Endothelial cell of umbilical vein (primary cell): ENCODE measurements at regions not wholly inside any gene's neighbourhood (a gene's known extent, or its start where the extent isn't known, plus 50 kb on each side); places are given as distances from the start of the nearest gene placed in this dataset.
"Not testable (repeated sequence)": the region's sequence is repeated elsewhere in the genome, so short reads cannot be mapped to it uniquely, and the experiment has no call there.

Source experiments
- BruUV-seq: library from RNA; stranded (reverse); fragments of 400-500 nt; replicated peaks from 2 replicates; lab custom pipeline; 2021; lab: Mats Ljungman, UMichigan
- CTCF ChIA-PET: fragments of 300-600, 350-600 bp; sonication (Branson Sonifier 250); formaldehyde crosslinking; loops from one replicate; lab custom pipeline; 2021; ENCODE audit warnings: antibody characterized with exemption, inconsistent platforms; lab: Charles Lee
- POLR2A ChIA-PET: fragments of 300-600, 350-600 bp; sonication (Branson Sonifier 250); formaldehyde crosslinking; loops from one replicate; lab custom pipeline; 2021; ENCODE audit warnings: antibody characterized with exemption, inconsistent platforms; lab: Charles Lee
- DNase-seq: peaks from one replicate; pipeline ENCODE4 v3.0.0-alpha.2; 2011; ENCODE audit warnings: low read depth, low spot score
- FAIRE-seq: peaks from 2 replicates; lab custom pipeline; 2011; peaks lifted over from hg19 to GRCh38; lab: Jason Lieb, UNC
- H2AFZ ChIP-seq: 2 replicates; pipeline ENCODE4 v1.6.0; 2012; ENCODE audit warnings: low read depth, low read length, control low read depth, inconsistent platforms
- H3K27ac ChIP-seq: 2 replicates; pipeline ENCODE4 v1.5.1; 2011; ENCODE audit warnings: low read depth, mild to moderate bottlenecking, control low read depth, low read length, moderate library complexity; ENCODE audit not compliant: insufficient read depth
- H3K27me3 ChIP-seq, 2 experiments: 2 replicates each; pipeline versions ENCODE4 v1.6.0 to v1.6.1; 2011; ENCODE audit warnings: low read length in 2 of 2, mixed read lengths in 1 of 2; ENCODE audit not compliant: control insufficient read depth in 2 of 2, insufficient read depth in 2 of 2
- H3K36me3 ChIP-seq, 2 experiments: 2 replicates in 1 of 2; 3 replicates in 1 of 2; pipeline ENCODE4 v1.5.1; 2011; ENCODE audit warnings: low read length in 2 of 2, mild to moderate bottlenecking in 1 of 2, moderate library complexity in 1 of 2; ENCODE audit not compliant: control insufficient read depth in 2 of 2, insufficient read depth in 2 of 2; ENCODE audit errors: extremely low read depth in 1 of 2
- H3K4me1 ChIP-seq: 3 replicates; pipeline ENCODE4 v1.5.1; 2011; ENCODE audit warnings: mild to moderate bottlenecking, low read length; ENCODE audit not compliant: control insufficient read depth, insufficient read depth; ENCODE audit errors: extremely low read depth
- H3K4me2 ChIP-seq: 2 replicates; pipeline ENCODE4 v1.6.1; 2011; ENCODE audit warnings: low read length, control low read depth, mixed read lengths; ENCODE audit not compliant: insufficient read depth
- H3K4me3 ChIP-seq, 3 experiments: fragments of 200-600 bp in 1 of 3; sonication (generic), shearing (Covaris generic) in 1 of 3; replicated peaks in 1 of 3; 2 replicates each; pipeline ENCODE4 v1.5.1; 2011 to 2016; ENCODE audit warnings: control low read depth in 3 of 3, low read length in 3 of 3, mild to moderate bottlenecking in 2 of 3, inconsistent platforms in 1 of 3, low read depth in 1 of 3, moderate library complexity in 1 of 3; ENCODE audit not compliant: insufficient read depth in 1 of 3
- H3K79me2 ChIP-seq: 2 replicates; pipeline ENCODE4 v1.6.0; 2012; ENCODE audit warnings: low read length, inconsistent platforms; ENCODE audit not compliant: control insufficient read depth, insufficient read depth
- H3K9ac ChIP-seq: replicated peaks from 2 replicates; pipeline ENCODE3; 2011; ENCODE audit warnings: low read length, control low read depth; ENCODE audit not compliant: insufficient read depth; ENCODE audit errors: extremely low read depth
- H3K9me1 ChIP-seq: replicated peaks from 3 replicates; pipeline ENCODE4 v1.6.0; 2011; ENCODE audit warnings: mild to moderate bottlenecking, low read length; ENCODE audit not compliant: control insufficient read depth, insufficient read depth; ENCODE audit errors: extremely low read depth
- H3K9me3 ChIP-seq: replicated peaks from 2 replicates; pipeline ENCODE4 v1.5.1; 2012; ENCODE audit warnings: low read length, inconsistent platforms; ENCODE audit not compliant: control insufficient read depth, insufficient read depth
- H4K20me1 ChIP-seq: replicated peaks from 2 replicates; pipeline ENCODE3; 2011; ENCODE audit warnings: mild to moderate bottlenecking, low read length; ENCODE audit not compliant: control insufficient read depth, insufficient read depth; ENCODE audit errors: extremely low read depth
- CTCF ChIP-seq, 2 donors: IDR thresholded peaks; 1 replicate in 1 of 2; 2 replicates in 1 of 2; pipeline ENCODE4 v1.5.1; 2011; ENCODE audit warnings: low read length in 2 of 2, mild to moderate bottlenecking in 2 of 2, moderate library complexity in 2 of 2, control low read depth in 1 of 2, inconsistent platforms in 1 of 2, low read depth in 1 of 2; ENCODE audit not compliant: insufficient read depth in 1 of 2; ENCODE audit errors: extremely low read depth in 1 of 2
- EZH2 ChIP-seq: IDR thresholded peaks from 2 replicates; pipeline ENCODE4 v1.6.1; 2012; ENCODE audit warnings: borderline replicate concordance, low read depth, mild to moderate bottlenecking, moderate library complexity, low read length, inconsistent platforms; ENCODE audit not compliant: severe bottlenecking
- FOS ChIP-seq: IDR thresholded peaks from 2 replicates; pipeline ENCODE4 v1.6.1; 2011; ENCODE audit warnings: mild to moderate bottlenecking, low read length, moderate library complexity, borderline replicate concordance; ENCODE audit not compliant: insufficient read depth
- GATA2 ChIP-seq: IDR thresholded peaks from 2 replicates; pipeline ENCODE4 v1.7.0; 2011; ENCODE audit warnings: low read depth, mild to moderate bottlenecking, moderate library complexity, mixed read lengths, low read length; ENCODE audit not compliant: insufficient read length, insufficient read depth
- JUN ChIP-seq: IDR thresholded peaks from 2 replicates; pipeline ENCODE4 v1.6.1; 2011; ENCODE audit warnings: borderline replicate concordance, low read depth; ENCODE audit not compliant: insufficient read length, insufficient read depth
- MAX ChIP-seq: IDR thresholded peaks from 2 replicates; pipeline ENCODE4 v1.6.1; 2011; ENCODE audit not compliant: insufficient read depth, insufficient read length
- MYC ChIP-seq: IDR thresholded peaks from one replicate; pipeline ENCODE4 v1.6.1; 2011; ENCODE audit warnings: mild to moderate bottlenecking, low read depth, low read length
- POLR2A ChIP-seq: IDR thresholded peaks from 2 replicates; pipeline ENCODE4 v1.6.1; 2012; ENCODE audit warnings: low read depth, mild to moderate bottlenecking, control low read depth, low read length
- POLR2AphosphoS5 ChIP-seq: IDR thresholded peaks from 2 replicates; pipeline ENCODE4 v1.6.1; 2012; ENCODE audit warnings: low read depth, mild to moderate bottlenecking, control low read depth, low read length, moderate library complexity; ENCODE audit not compliant: insufficient read depth
- dilution Hi-C: fragments of 300-500 bp; cut with MboI; formaldehyde crosslinking; loops from one replicate; pipeline ENCODE4 v1.15.0; 2019; ENCODE audit warnings: low sequenced_read_pairs; ENCODE audit not compliant: extremely low pct_ligation_motif_present
- intact Hi-C: fragments of 100-400 bp; cut with micrococcal nuclease; formaldehyde crosslinking; loops from one replicate; pipeline ENCODE4 v1.10.0; 2022

- H2AFZ ChIP-seq, H3K27ac ChIP-seq, H4K20me1 ChIP-seq, H3K9ac ChIP-seq, H3K27me3 ChIP-seq, H3K79me2 ChIP-seq, CTCF ChIA-PET, intact Hi-C loops, FAIRE-seq, BruUV-seq, DNase-seq, H3K4me1 ChIP-seq, H3K9me1 ChIP-seq, POLR2A ChIA-PET, dilution Hi-C loops, H3K4me2 ChIP-seq, H3K4me3 ChIP-seq, H3K36me3 ChIP-seq: not testable (repeated sequence)
- H3K9me3 ChIP-seq: peaks cover 11% of the 10 kb centered on the region
Observed at GRCh38 chr17:43345515-43345914, 53.3 kb upstream of the ARL4D start.

GRCh38 chr17:43344685-43345084 lies 54.1 kb upstream of the ARL4D start:
- H2AFZ ChIP-seq: no peak overlapping the region
- POLR2A ChIA-PET: no interaction called here
- H3K4me1 ChIP-seq: peaks cover 6% of the 10 kb centered on the region
- H3K36me3 ChIP-seq: no peaks in the 10 kb centered on the region
- no peaks in the 10 kb centered on the region for H4K20me1 ChIP-seq
- intact Hi-C loops: no loop called here
- CTCF ChIA-PET: interaction anchor here (1.0 kb wide), 1 partner anchor 11 kb away, joined by 3 read pairs; no protein-coding TSS in a partner anchor
- H3K4me3 ChIP-seq: no peak overlapping the region
- H3K9me1 ChIP-seq: no peaks in the 10 kb centered on the region
- no peak for TF ChIP-seq MYC
- TF ChIP-seq FOS: no peak
- TF ChIP-seq POLR2A: no peak
- TF ChIP-seq JUN: no peak
- no peak for TF ChIP-seq MAX
- no peak for TF ChIP-seq EZH2
- no peak for TF ChIP-seq CTCF (IDR thresholded peaks at IDR 0.05; ENCODE audit: extremely low read depth in 1 of 2, insufficient read depth in 1 of 2, low read depth in 1 of 2, low read length in 2 of 2)
- no peak for TF ChIP-seq GATA2
- no peak for TF ChIP-seq POLR2AphosphoS5
- H3K27me3 ChIP-seq: peaks cover 0 to 7% of the 10 kb centered on the region in 2 experiments
- H3K79me2 ChIP-seq: no peaks in the 10 kb centered on the region
- dilution Hi-C loops: no loop called here
- H3K27ac ChIP-seq: no peak overlapping the region
- H3K9me3 ChIP-seq: peaks cover 11% of the 10 kb centered on the region
- no TSS peak for BruUV-seq
- no peak overlapping the region for H3K4me2 ChIP-seq
- no peak for DNase-seq
- no peak overlapping the region for H3K9ac ChIP-seq
- no peak for FAIRE-seq
